SK-N-SH (cell line): ENCODE measurements at regions not wholly inside any gene's neighbourhood (a gene's known extent, or its start where the extent isn't known, plus 50 kb on each side); places are given as distances from the start of the nearest gene placed in this dataset.

Source experiments
- EP300 ChIP-seq, 2 experiments: IDR thresholded peaks; 2 replicates each; pipeline versions ENCODE4 v1.4.0 to v1.6.1; 2012; ENCODE audit warnings: borderline replicate concordance in 1 of 2, low read depth in 1 of 2, low read length in 1 of 2
- EZH2phosphoT487 ChIP-seq: fragments of 200-600 bp; sonication (generic); IDR thresholded peaks from 2 replicates; pipeline ENCODE4 v1.6.1; 2017; ENCODE audit warnings: low read depth, mixed run types, mild to moderate bottlenecking, antibody characterized with exemption, moderate library complexity, borderline replicate concordance
- FOXM1 ChIP-seq: IDR thresholded peaks from 2 replicates; pipeline ENCODE4 v1.4.0; 2012; ENCODE audit warnings: low read depth, mild to moderate bottlenecking
- GABPA ChIP-seq: IDR thresholded peaks from 2 replicates; pipeline ENCODE4 v1.4.0; 2012; ENCODE audit warnings: low read depth, mild to moderate bottlenecking
- GATA2 ChIP-seq: sonication (generic); formaldehyde crosslinking; IDR thresholded peaks from 2 replicates; pipeline ENCODE4 v1.5.0; 2020; ENCODE audit warnings: mild to moderate bottlenecking, missing genetic modification reagents
- MXI1 ChIP-seq: IDR thresholded peaks from 2 replicates; pipeline ENCODE4 v1.6.1; 2012; ENCODE audit warnings: mild to moderate bottlenecking, low read depth, low read length, improper control_type of control experiment
- POLR2AphosphoS5 ChIP-seq: IDR thresholded peaks from 2 replicates; pipeline ENCODE4 v1.6.1; 2012; ENCODE audit warnings: low read depth, low read length
- RAD21 ChIP-seq: IDR thresholded peaks from 2 replicates; pipeline ENCODE4 v1.6.1; 2012; ENCODE audit warnings: mild to moderate bottlenecking, low read length
- SMC3 ChIP-seq: IDR thresholded peaks from 2 replicates; pipeline ENCODE4 v1.6.1; 2012; ENCODE audit warnings: low read depth, low read length, improper control_type of control experiment
- TF ChIP-seq, protein P1 (sequence below): fragments of 150-350 bp; IDR thresholded peaks from 2 replicates; pipeline ENCODE4 v1.6.1; 2017; ENCODE audit warnings: antibody characterized with exemption, low read length, low read depth, borderline replicate concordance
- TF ChIP-seq, protein P2 (sequence below): fragments of 200-600 bp; sonication (generic); IDR thresholded peaks from 2 replicates; pipeline ENCODE4 v1.6.1; 2017; ENCODE audit warnings: antibody characterized with exemption, mild to moderate bottlenecking, moderate library complexity
- TF ChIP-seq, protein P3 (sequence below): IDR thresholded peaks from 2 replicates; pipeline ENCODE4 v1.6.1; 2012; ENCODE audit warnings: mild to moderate bottlenecking, low read depth, low read length, moderate library complexity

DNA sequence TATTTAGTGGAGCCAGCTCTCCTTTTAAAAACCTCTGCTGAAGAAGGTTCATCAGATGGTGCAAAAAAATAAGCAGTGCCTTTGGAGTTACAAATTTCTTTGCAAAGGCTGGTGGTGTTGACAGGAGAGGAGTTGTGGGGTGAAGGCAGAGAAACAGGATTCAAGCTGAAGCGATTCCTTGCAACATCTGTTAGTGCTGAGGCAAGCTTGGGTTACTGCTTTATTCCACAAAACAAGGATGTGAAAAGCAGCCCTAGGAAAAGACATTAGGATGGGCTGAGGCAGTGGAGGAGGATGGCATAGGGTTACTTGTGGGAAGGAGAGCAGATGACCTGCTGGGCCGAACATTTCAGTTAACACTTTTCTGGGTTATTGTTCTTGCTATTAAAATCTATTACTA lies 390.7 kb downstream of the DLEU7 start:
- TF ChIP-seq, protein P1, sequence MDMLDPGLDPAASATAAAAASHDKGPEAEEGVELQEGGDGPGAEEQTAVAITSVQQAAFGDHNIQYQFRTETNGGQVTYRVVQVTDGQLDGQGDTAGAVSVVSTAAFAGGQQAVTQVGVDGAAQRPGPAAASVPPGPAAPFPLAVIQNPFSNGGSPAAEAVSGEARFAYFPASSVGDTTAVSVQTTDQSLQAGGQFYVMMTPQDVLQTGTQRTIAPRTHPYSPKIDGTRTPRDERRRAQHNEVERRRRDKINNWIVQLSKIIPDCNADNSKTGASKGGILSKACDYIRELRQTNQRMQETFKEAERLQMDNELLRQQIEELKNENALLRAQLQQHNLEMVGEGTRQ, result no peak
- no peak for TF ChIP-seq EZH2phosphoT487
- no peak for TF ChIP-seq SMC3
- TF ChIP-seq, protein P2, sequence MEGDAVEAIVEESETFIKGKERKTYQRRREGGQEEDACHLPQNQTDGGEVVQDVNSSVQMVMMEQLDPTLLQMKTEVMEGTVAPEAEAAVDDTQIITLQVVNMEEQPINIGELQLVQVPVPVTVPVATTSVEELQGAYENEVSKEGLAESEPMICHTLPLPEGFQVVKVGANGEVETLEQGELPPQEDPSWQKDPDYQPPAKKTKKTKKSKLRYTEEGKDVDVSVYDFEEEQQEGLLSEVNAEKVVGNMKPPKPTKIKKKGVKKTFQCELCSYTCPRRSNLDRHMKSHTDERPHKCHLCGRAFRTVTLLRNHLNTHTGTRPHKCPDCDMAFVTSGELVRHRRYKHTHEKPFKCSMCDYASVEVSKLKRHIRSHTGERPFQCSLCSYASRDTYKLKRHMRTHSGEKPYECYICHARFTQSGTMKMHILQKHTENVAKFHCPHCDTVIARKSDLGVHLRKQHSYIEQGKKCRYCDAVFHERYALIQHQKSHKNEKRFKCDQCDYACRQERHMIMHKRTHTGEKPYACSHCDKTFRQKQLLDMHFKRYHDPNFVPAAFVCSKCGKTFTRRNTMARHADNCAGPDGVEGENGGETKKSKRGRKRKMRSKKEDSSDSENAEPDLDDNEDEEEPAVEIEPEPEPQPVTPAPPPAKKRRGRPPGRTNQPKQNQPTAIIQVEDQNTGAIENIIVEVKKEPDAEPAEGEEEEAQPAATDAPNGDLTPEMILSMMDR, result no peak
- TF ChIP-seq GATA2 (CRISPR knock-in tag), result no peak
- no peak for TF ChIP-seq MXI1
- TF ChIP-seq RAD21, result no peak
- no peak for TF ChIP-seq EP300 (IDR thresholded peaks at IDR 0.05; ENCODE audit: borderline replicate concordance in 1 of 2, low read depth in 1 of 2, low read length in 1 of 2)
- no peak for TF ChIP-seq FOXM1
- TF ChIP-seq, protein P3, sequence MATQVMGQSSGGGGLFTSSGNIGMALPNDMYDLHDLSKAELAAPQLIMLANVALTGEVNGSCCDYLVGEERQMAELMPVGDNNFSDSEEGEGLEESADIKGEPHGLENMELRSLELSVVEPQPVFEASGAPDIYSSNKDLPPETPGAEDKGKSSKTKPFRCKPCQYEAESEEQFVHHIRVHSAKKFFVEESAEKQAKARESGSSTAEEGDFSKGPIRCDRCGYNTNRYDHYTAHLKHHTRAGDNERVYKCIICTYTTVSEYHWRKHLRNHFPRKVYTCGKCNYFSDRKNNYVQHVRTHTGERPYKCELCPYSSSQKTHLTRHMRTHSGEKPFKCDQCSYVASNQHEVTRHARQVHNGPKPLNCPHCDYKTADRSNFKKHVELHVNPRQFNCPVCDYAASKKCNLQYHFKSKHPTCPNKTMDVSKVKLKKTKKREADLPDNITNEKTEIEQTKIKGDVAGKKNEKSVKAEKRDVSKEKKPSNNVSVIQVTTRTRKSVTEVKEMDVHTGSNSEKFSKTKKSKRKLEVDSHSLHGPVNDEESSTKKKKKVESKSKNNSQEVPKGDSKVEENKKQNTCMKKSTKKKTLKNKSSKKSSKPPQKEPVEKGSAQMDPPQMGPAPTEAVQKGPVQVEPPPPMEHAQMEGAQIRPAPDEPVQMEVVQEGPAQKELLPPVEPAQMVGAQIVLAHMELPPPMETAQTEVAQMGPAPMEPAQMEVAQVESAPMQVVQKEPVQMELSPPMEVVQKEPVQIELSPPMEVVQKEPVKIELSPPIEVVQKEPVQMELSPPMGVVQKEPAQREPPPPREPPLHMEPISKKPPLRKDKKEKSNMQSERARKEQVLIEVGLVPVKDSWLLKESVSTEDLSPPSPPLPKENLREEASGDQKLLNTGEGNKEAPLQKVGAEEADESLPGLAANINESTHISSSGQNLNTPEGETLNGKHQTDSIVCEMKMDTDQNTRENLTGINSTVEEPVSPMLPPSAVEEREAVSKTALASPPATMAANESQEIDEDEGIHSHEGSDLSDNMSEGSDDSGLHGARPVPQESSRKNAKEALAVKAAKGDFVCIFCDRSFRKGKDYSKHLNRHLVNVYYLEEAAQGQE, result no peak
- no peak for TF ChIP-seq POLR2AphosphoS5
- TF ChIP-seq GABPA, result no peak
